ENCODE measurements at regions not wholly inside any gene's neighbourhood (a gene's known extent, or its start where the extent isn't known, plus 50 kb on each side); places are given as distances from the start of the nearest gene placed in this dataset.
A peak's percentile ranks its signal among the peaks of the same experiment; 100 is the strongest.

GRCh38 chr14:55944757-55945156 lies 173.5 kb upstream of the PELI2 start:
- no peak for DNase-seq

- DNase-seq: peak; percentile 48 to 49 (median 49)
Measured at GRCh38 chr14:55946231-55946630, 172.0 kb upstream of the PELI2 start.

DNA sequence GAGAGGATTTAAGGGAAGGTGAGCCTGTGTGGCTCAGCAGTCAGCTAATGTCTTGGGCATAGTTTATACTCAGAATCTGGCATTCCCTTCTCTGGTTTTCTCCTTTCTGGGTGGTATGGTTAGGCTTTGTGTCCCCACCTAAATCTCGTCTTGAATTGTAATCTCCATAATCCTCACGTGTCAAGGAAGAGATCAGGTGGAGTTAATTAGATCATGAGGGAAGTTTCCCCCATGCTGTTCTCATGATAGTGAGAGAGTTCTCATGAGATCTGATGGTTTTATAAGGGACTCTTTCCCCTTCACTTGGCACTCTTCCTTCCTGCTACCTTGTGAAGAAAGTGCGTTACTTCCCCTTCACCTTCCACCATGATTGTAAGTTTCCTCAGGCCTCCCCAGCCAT lies 169.8 kb upstream of the PELI2 start:
- no peak for DNase-seq

GRCh38 chr14:55949708-55950107 lies 168.5 kb upstream of the PELI2 start:
- no peak for DNase-seq

DNA sequence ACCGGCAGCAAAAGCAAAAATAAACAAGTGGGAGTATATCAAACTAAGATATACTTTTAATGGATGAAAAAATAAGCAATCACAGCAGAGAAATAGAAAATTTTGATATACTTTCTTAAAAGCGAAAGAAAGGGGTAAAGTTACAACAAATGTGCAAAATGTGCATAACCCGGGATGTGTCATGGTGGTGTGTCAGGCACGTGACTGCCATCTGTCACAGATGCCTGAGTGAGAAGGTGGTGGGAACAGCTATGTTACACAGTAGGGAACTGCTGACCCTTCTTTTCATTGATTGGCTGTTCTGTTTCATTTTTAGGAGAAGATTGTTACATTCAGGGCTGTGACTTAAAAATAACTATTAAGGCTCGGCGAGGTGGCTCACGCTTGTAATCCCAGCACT lies 168.1 kb upstream of the PELI2 start:
- DNase-seq: no peak

DNA sequence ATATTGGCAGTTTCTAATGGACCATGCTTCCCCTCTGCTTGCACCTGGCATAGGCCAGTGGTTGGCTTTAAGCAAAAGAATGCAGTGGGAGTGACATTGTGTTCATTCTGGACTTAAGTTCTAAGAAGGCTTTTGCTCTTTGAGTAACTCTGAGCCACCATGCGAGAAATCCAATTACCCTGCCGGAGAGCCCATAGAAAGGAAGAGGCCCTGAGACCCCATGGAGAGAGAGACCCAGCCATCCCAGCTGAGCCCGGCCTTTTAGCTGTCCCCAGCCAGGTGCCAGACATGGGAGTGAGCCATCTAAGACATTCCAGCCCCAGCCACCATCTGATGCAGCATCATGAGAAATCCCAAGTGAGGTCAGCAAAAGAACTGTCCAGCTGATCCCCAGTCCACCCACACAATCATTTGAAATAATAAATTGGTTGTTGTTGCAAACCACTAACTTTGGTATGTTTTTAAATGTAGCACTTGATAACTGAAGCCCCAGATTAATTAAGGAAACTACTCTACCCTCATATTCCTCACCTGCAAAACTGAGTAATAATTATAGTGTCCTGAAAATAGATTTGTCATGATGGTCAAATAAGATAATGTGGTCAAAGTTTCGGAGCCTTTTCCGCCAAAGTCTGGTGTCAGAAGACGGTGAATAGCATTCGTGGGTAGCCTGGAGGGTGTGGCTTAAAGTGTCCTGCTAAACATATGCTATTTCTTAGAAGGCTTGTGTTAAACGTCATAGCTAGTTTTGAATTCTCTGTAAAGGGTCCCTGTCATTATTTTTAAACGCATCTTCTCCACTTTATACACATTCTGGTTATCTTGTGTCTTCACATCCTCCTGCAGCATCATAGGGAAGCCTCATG lies 166.6 kb upstream of the PELI2 start:
- DNase-seq: peak in 2 of 3 donors; percentile 13 to 26

GRCh38 chr14:55954108-55954507 lies 164.1 kb upstream of the PELI2 start:
- no peak for DNase-seq

- DNase-seq: no peak
Measured at GRCh38 chr14:55955175-55955574, 163.0 kb upstream of the PELI2 start.

GRCh38 chr14:55957950-55958349 lies 160.3 kb upstream of the PELI2 start:
- no peak for DNase-seq

- no peak for DNase-seq
Measured at GRCh38 chr14:55963295-55963694, 154.9 kb upstream of the PELI2 start.

- peak; percentile 63 to 71 (median 68) for DNase-seq
Measured at GRCh38 chr14:55964091-55964490, 154.1 kb upstream of the PELI2 start.

DNA sequence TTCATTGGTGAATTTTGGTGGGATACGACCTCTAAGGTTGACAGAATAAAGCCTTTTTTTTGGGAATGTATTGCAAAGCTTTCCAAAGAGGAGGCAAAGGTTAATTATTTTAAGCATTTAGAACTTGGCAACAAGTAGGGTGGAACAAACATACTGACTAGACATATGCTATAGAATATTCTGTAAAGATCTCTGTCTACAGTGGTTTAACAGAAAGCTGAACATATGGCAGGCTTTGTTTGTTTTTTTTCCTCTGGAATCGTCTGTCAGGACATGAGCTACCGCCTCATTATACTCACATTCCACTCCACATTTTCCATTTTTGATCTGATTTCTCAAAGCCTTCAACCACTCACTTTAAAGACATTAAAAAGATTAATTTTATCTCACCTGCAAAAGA lies 153.4 kb upstream of the PELI2 start:
- no peak for DNase-seq

DNA sequence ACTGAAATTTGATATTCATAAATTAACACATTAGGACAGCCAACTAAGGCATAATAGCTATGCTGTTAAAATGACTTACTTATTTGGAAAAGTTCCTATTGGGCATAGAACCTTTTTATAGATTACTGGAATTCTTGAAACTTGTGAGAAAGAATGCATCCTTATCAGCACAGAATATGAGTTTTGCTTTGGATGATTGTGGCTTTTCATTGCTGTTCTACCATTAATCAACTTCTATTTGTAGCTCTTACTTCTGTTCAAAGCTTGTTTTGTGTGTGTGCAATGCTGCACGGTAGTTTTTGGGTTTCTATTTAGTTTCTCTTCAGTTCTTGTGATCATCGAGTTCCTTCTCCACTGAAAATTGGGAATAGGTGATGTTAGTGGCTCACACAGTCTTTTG lies 152.4 kb upstream of the PELI2 start:
- DNase-seq: no peak

GRCh38 chr14:55968741-55969140 lies 149.5 kb upstream of the PELI2 start:
- no peak for DNase-seq

GRCh38 chr14:55973285-55973800 lies 144.9 kb upstream of the PELI2 start:
- no peak for DNase-seq

DNA sequence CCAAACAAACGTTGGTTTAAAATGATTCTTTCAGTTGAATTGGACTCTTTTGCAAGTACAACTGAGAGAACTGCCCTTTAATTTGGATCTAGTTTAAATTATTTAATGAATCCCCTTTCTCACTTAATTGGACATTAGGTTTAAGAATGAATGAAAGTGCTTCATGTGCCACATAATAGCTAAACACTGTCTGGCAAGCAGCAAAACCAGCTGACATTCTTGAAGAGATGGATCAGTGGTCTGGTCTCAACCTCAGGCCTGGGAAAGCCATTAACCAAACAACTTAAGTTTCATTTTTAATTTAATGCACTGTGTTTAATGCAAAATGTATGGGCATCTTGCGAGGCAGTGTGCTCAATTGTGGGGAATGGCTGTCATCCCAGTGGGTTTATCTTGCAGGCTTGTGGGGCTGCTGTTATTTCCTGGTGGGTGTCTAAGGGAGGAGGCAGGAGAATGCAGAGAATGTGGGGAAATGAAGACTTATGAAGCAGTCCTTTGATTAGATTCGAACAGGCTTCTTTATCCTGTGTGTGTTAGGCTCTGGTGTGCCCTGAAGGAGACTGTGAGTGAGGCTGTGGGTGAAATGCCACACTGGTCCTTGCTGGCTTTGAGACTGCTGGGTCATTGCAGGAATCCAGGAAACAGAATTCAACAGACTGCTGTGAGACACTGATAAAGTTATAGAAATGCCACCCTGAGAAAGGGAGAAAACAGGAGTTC lies 144.1 kb upstream of the PELI2 start:
- no peak for DNase-seq

- no peak for DNase-seq
Measured at GRCh38 chr14:55975281-55975910, 142.8 kb upstream of the PELI2 start.

GRCh38 chr14:55976219-55976618 lies 142.0 kb upstream of the PELI2 start:
- DNase-seq: no peak

- no peak for DNase-seq
Measured at GRCh38 chr14:55976655-55977054, 141.6 kb upstream of the PELI2 start.

- DNase-seq: no peak
Measured at GRCh38 chr14:55977392-55978150, 140.6 kb upstream of the PELI2 start.

GRCh38 chr14:55979096-55979495 lies 139.1 kb upstream of the PELI2 start:
- DNase-seq: no peak

- DNase-seq: no peak
Measured at GRCh38 chr14:55979781-55980180, 138.4 kb upstream of the PELI2 start.

GRCh38 chr14:55980970-55981369 lies 137.2 kb upstream of the PELI2 start:
- no peak for DNase-seq

Data from suppressor macrophage treated with lipopolysaccharide for 1 hour (primary cell).